ENCODE measurements at regions not wholly inside any gene's neighbourhood (a gene's known extent, or its start where the extent isn't known, plus 50 kb on each side); places are given as distances from the start of the nearest gene placed in this dataset.
"Not testable (repeated sequence)": the region's sequence is repeated elsewhere in the genome, so short reads cannot be mapped to it uniquely, and the experiment has no call there.

DNA sequence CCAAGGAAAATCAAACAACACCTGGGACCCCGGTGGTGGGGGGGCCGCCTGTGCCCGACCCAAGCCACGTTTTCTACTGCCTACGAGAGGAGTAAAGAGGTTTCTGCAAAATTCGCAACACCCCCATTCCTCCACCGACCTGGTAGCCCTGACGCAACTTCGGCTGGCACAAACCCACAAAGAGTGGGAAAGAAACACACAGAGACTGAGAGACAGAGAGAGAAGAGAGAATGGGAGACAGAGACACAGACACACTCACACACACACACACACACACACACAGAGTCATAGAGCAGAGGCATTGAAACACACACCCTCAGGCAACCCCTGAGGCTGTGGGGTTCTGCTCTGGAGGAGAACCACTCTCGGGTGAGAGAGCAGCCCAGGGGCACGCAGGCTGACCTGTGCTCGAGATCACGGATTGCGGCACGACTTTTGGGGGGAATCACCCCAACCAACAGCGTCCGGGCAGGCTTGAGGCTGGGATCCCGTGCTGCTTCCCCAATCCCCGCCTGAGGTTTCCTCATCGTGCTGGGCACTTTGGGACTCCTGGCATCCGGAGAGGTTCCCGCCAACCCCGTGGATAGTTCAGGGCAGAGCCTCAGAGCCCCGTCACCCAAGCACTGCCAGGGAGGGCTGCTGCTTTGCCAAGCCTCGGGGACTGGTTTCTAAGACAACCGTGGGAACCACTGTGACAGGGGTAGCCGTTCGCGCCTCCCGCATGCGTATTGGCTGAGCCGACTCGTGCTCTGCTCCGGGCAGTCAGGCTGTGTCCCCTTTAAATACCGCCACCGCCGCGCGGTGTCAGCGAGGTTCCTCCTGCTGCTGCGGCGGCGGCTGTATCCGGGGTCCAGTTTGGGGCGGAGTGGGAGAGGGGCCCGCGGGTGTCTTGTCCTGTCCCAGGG is 682.4 kb upstream of the TPTE start:
- ATAC-seq: peak; percentile 69
- DNase-seq (ENCODE audit: low spot score): peak; percentile 68
- intact Hi-C loops (cut with DNase I): no loop called here

- intact Hi-C loops (cut with DNase I); ATAC-seq; DNase-seq (ENCODE audit: low spot score): not testable (repeated sequence)
Measured at GRCh38 chr21:9844106-9844505, 677.3 kb upstream of the TPTE start.

DNA sequence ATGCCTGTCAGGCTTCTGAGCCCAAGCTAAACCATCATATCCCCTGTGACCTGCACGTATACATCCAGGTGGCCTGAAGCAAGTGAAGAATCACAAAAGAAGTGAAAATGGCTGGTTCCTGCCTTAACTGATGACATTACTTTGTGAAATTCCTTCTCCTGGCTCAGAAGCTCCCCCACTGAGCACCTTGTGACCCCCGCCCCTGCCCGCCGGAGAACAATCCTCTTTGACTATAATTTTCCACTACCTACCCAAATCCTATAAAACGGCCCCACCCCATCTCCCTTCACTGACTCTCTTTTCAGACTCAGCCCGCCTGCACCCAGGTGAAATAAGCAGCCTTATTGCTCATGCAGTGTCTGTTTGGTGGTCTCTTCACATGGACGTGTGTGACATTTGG is 673.9 kb upstream of the TPTE start:
- intact Hi-C loops (cut with DNase I); DNase-seq (ENCODE audit: low spot score); ATAC-seq: not testable (repeated sequence)

DNA sequence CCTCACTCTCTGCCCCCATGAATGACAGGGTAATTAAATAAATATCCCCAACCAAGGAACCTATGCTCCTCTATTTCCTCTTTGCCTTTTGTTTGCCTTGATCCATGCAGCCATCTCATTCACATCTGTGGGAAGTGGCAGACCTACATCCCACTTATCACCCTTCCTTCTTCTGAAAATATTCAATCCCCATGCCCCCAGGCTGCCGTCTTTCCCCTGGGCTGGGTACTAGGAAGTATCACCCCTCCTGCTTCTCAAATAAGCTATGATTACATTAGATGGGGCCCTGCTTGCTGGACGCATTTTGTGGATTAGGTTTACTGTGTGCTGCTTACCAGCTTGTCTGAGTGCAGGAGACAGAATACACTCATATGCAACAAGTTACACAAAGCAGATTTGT is 670.2 kb upstream of the TPTE start:
- ATAC-seq; intact Hi-C loops (cut with DNase I); DNase-seq (ENCODE audit: low spot score): not testable (repeated sequence)

GRCh38 chr21:9851695-9852094 is 669.7 kb upstream of the TPTE start:
- intact Hi-C loops (cut with DNase I); ATAC-seq: not testable (repeated sequence)

GRCh38 chr21:9857563-9857962 is 663.8 kb upstream of the TPTE start:
- ATAC-seq; intact Hi-C loops (cut with DNase I); DNase-seq (ENCODE audit: low spot score): not testable (repeated sequence)

More at GRCh38 chr21:9851695-9852094, 669.7 kb upstream of the TPTE start:
- not testable (repeated sequence) for DNase-seq (ENCODE audit: low spot score)

GRCh38 chr21:9859865-9860264 is 661.5 kb upstream of the TPTE start:
- ATAC-seq; DNase-seq (ENCODE audit: low spot score); intact Hi-C loops (cut with DNase I): not testable (repeated sequence)

DNA sequence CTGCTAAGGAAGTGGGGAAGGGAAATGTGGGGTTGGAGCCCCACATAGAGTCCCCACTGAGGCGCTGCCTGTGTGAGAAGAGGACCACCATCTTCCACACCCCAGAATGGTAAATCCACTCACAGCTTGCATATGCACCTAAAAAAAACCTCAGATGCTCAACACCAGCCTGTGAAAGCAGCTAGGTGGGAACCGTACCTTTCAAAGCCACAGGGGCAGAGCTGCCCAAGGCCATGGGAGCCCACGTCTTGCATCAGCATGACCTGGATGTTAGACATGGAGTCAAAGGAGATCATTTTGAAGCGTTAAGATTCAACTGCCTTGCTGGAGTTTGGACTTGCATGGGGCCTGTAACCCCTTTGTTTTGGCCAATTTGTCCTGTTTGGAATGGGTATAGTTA is 658.9 kb upstream of the TPTE start:
- intact Hi-C loops (cut with DNase I); DNase-seq (ENCODE audit: low spot score); ATAC-seq: not testable (repeated sequence)

- ATAC-seq; intact Hi-C loops (cut with DNase I); DNase-seq (ENCODE audit: low spot score): not testable (repeated sequence)
Measured at GRCh38 chr21:9867815-9868214, 653.6 kb upstream of the TPTE start.

DNA sequence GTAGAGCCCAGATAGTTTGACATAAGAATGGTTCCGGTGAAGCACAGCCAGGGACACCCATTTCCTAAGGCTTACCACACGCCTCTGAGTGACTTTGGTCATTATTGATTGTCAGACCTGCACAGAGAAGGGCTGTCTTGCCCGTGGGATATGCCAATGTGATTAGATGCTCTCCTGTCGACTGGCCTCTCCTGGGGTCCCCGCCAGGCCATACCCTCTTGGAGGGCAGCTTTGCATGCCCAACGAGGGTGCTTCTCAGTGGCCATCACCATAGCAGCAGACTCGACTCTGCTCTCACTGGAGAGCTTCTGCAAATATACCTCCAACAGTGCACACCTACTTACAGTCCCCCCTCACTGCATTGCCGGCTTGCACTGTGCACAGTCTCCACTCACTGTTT is 648.3 kb upstream of the TPTE start:
- intact Hi-C loops (cut with DNase I); DNase-seq (ENCODE audit: low spot score): not testable (repeated sequence)

GRCh38 chr21:9874136-9874535 is 647.2 kb upstream of the TPTE start:
- DNase-seq (ENCODE audit: low spot score); ATAC-seq; intact Hi-C loops (cut with DNase I): not testable (repeated sequence)

More for the DNA sequence above, 648.3 kb upstream of the TPTE start:
- ATAC-seq: not testable (repeated sequence)

- DNase-seq (ENCODE audit: low spot score); ATAC-seq; intact Hi-C loops (cut with DNase I): not testable (repeated sequence)
Measured at GRCh38 chr21:9881430-9881829, 640.0 kb upstream of the TPTE start.

- DNase-seq (ENCODE audit: low spot score); intact Hi-C loops (cut with DNase I): not testable (repeated sequence)
- ATAC-seq: peak; percentile 72
Measured at GRCh38 chr21:9883047-9883446, 638.3 kb upstream of the TPTE start.

DNA sequence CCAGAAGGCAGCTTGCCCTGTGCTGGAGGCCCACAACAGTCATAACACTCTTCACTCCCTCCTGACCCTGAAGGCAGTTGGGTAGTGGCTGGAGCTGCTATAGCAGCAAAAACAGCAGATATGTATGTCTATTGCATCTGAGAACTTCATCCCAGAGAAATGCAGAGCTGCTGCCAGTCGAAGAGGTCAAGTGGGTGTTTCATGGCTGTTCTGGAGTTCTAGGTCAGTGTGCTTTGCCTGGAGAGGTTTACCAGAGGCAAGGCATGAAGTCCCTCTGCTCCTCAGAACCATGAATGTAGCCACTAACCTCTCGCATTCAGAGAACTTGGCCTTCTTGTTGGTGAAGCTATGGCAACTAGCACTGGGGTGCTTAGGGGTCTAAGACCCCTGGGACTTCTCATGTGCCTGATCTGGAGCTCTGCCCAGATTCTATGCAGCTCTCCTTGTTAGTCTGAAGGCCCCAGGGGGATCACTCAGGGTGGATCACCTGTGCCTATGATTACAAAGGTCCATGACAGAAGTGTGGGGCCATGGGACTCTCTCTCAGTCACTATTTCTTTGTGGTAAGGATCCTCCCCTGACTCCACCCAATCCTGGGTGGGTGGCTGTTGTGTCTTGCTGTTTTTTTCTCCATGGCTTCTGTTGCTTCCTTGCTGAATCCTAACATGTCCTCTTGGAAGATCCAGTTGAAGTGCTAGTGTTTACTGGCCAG is 637.7 kb upstream of the TPTE start:
- intact Hi-C loops (cut with DNase I); DNase-seq (ENCODE audit: low spot score); ATAC-seq: not testable (repeated sequence)

DNA sequence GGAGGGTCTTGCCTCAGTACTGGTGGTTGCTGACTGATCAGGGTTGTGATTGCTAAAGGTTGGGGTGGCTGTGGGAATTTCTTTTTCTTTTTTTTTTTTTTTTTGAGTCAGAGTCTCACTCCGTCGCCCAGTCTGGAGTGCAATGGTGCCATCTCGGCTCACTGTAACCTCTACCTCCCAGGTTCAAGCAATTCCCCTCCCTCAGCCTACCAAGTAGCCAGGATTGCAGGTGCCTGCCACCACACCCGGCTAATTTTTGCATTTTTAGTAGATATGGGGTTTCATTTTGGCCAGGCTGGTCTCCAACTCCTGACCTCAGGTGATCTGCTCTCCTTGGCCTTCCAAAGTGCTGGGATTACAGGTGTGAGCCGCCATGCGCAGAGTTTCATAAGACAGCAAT is 632.9 kb upstream of the TPTE start:
- intact Hi-C loops (cut with DNase I): not testable (repeated sequence)

GRCh38 chr21:9903579-9903978 is 617.8 kb upstream of the TPTE start:
- DNase-seq (ENCODE audit: low spot score); intact Hi-C loops (cut with DNase I); ATAC-seq: not testable (repeated sequence)

More for the DNA sequence above, 632.9 kb upstream of the TPTE start:
- not testable (repeated sequence) for ATAC-seq; DNase-seq (ENCODE audit: low spot score)

GRCh38 chr21:9914135-9914534 is 607.2 kb upstream of the TPTE start:
- intact Hi-C loops (cut with DNase I); DNase-seq (ENCODE audit: low spot score); ATAC-seq: not testable (repeated sequence)

GRCh38 chr21:9919446-9919845 is 601.9 kb upstream of the TPTE start:
- intact Hi-C loops (cut with DNase I); ATAC-seq: not testable (repeated sequence)

DNA sequence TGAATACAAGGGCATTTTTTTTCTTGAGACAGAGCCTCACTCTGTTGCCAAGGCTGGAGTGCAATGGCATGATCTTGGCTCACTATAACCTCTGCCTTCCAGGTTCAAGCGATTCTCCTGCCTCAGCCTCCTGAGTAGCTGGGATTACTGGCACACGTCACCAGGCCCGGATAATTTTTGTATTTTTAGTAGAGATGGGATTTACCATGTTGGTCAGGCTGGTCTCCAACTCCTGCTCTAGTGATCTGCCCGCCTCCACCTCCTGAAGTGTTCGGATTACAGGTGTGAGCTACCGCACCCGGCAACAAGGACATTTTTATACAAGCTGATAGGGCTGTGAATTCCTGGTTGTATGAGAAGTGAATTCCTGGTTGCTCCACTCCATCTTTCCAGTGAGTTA is 577.7 kb upstream of the TPTE start:
- intact Hi-C loops (cut with DNase I); DNase-seq (ENCODE audit: low spot score); ATAC-seq: not testable (repeated sequence)

More at GRCh38 chr21:9919446-9919845, 601.9 kb upstream of the TPTE start:
- not testable (repeated sequence) for DNase-seq (ENCODE audit: low spot score)

Data from sciatic nerve (tissue), 2 donors.